PC-9 (cell line): ENCODE measurements at regions not wholly inside any gene's neighbourhood (a gene's known extent, or its start where the extent isn't known, plus 50 kb on each side); places are given as distances from the start of the nearest gene placed in this dataset.

Source experiments
- BruUV-seq: library from RNA; stranded (reverse); fragments of 400-500 nt; replicated peaks from 2 replicates; lab custom pipeline; 2021; lab: Mats Ljungman, UMichigan
- CTCF ChIA-PET: fragments of 300-600 bp; sonication (Branson Sonifier 250); formaldehyde crosslinking; loops from one replicate; lab custom pipeline; 2022; ENCODE audit warnings: antibody characterized with exemption; lab: Charles Lee
- POLR2A ChIA-PET: fragments of 300-600 bp; sonication (Branson Sonifier 250); formaldehyde crosslinking; loops from one replicate; lab custom pipeline; 2022; ENCODE audit warnings: antibody characterized with exemption; ENCODE audit not compliant: unreplicated experiment; lab: Charles Lee
- DNase-seq, 2 experiments: peaks; one replicate each; pipeline versions ENCODE4 v3.0.0 to v3.0.0-alpha.2; 2015 to 2022; ENCODE audit warnings: mixed read lengths in 1 of 2
- H2AFZ ChIP-seq: fragments of 200-600 bp; sonication (generic); 2 replicates; pipeline ENCODE4 v1.8.1; 2017; ENCODE audit warnings: antibody characterized with exemption
- H3F3A ChIP-seq: fragments of 200-600 bp; sonication (generic); 2 replicates; pipeline ENCODE4 v1.8.1; 2017; ENCODE audit warnings: antibody characterized with exemption, mild to moderate bottlenecking, low read depth; ENCODE audit not compliant: insufficient read depth
- H3K27ac ChIP-seq: fragments of 200-600 bp; sonication (generic); 2 replicates; pipeline ENCODE4 v1.6.1; 2016; ENCODE audit warnings: mixed run types
- H3K27me3 ChIP-seq: fragments of 200-600 bp; sonication (generic); 2 replicates; pipeline ENCODE4 v1.6.1; 2016; ENCODE audit warnings: low read depth, mixed run types; ENCODE audit not compliant: insufficient read depth
- H3K36me3 ChIP-seq: fragments of 200-600 bp; sonication (generic); 2 replicates; pipeline ENCODE4 v1.6.1; 2016; ENCODE audit warnings: low read depth, mixed run types
- H3K4me1 ChIP-seq: fragments of 200-600 bp; sonication (generic); replicated peaks from 2 replicates; pipeline ENCODE4 v1.6.1; 2016; ENCODE audit warnings: mixed run types; ENCODE audit not compliant: insufficient read depth
- H3K4me2 ChIP-seq: fragments of 200-600 bp; sonication (generic); 2 replicates; pipeline ENCODE4 v1.6.1; 2017; ENCODE audit warnings: mixed run types
- H3K4me3 ChIP-seq: fragments of 200-600 bp; sonication (generic); 2 replicates; pipeline ENCODE4 v1.6.1; 2016; ENCODE audit warnings: mixed run types
- H3K79me2 ChIP-seq: fragments of 200-600 bp; sonication (generic); 2 replicates; pipeline ENCODE4 v1.6.1; 2017; ENCODE audit warnings: low read depth, mixed run types
- H3K9me2 ChIP-seq: fragments of 200-600 bp; sonication (generic); 2 replicates; pipeline ENCODE4 v1.8.1; 2017; ENCODE audit warnings: mild to moderate bottlenecking; ENCODE audit not compliant: insufficient read depth
- H3K9me3 ChIP-seq: fragments of 200-600 bp; sonication (generic); 2 replicates; pipeline ENCODE4 v1.8.1; 2016; ENCODE audit warnings: low read depth; ENCODE audit not compliant: insufficient read depth
- H4K20me1 ChIP-seq: fragments of 200-600 bp; sonication (generic); 2 replicates; pipeline ENCODE4 v1.8.1; 2017; ENCODE audit not compliant: insufficient read depth
- CTCF ChIP-seq: fragments of 200-600 bp; sonication (generic); conservative IDR thresholded peaks from 2 replicates; pipeline ENCODE4 v1.6.1; 2017; ENCODE audit warnings: mixed run types, antibody characterized with exemption, mild to moderate bottlenecking, moderate library complexity
- EZH2 ChIP-seq: fragments of 200-600 bp; sonication (generic); IDR thresholded peaks from 2 replicates; pipeline ENCODE4 v1.8.0; 2017; ENCODE audit warnings: antibody characterized with exemption, low read depth
- intact Hi-C: fragments of 100-400 bp; cut with micrococcal nuclease; formaldehyde crosslinking; loops from one replicate; pipeline ENCODE4 v1.10.0; 2022; ENCODE audit not compliant: unreplicated experiment

GRCh38 chr7:114364151-114364550 is 50.5 kb upstream of the FOXP2 start:
- Histone ChIP-seq H3K9me2 (no peaks in the 10 kb centered on the region), H3K27me3 (no peaks in the 10 kb centered on the region), H2AFZ (no peak overlapping the region), H3K9me3 (no peaks in the 10 kb centered on the region), H3F3A (no peaks in the 10 kb centered on the region), H3K36me3 (no peaks in the 10 kb centered on the region), H3K4me2 (no peak overlapping the region), H3K27ac (no peak overlapping the region), H3K79me2 (no peaks in the 10 kb centered on the region), H3K4me3 (no peak overlapping the region), H3K4me1 (no peaks in the 10 kb centered on the region), H4K20me1 (no peaks in the 10 kb centered on the region)
- ChIA-PET POLR2A (no interaction called here), CTCF (no interaction called here)
- intact Hi-C loops = no loop called here
- BruUV-seq = no TSS peak
- TF ChIP-seq CTCF = no peak
- TF ChIP-seq EZH2 = no peak
- DNase-seq = no peak

GRCh38 chr7:114363292-114363691 is 51.3 kb upstream of the FOXP2 start:
- no peaks in the 10 kb centered on the region for H3K79me2 ChIP-seq
- POLR2A ChIA-PET = no interaction called here
- TF ChIP-seq EZH2 = no peak
- intact Hi-C loops = no loop called here
- H3K4me3 ChIP-seq = no peak overlapping the region
- H3K4me2 ChIP-seq = no peak overlapping the region
- no peak overlapping the region for H2AFZ ChIP-seq
- H3K9me2 ChIP-seq = no peaks in the 10 kb centered on the region
- H3K4me1 ChIP-seq = no peaks in the 10 kb centered on the region
- CTCF ChIA-PET = no interaction called here
- H3K9me3 ChIP-seq = no peaks in the 10 kb centered on the region
- H3F3A ChIP-seq = no peaks in the 10 kb centered on the region
- H3K36me3 ChIP-seq = no peaks in the 10 kb centered on the region
- DNase-seq = no peak
- no peaks in the 10 kb centered on the region for H3K27me3 ChIP-seq
- no peaks in the 10 kb centered on the region for H4K20me1 ChIP-seq
- H3K27ac ChIP-seq = no peak overlapping the region
- BruUV-seq = no TSS peak

GRCh38 chr7:114358911-114359310 is 55.7 kb upstream of the FOXP2 start:
- Histone ChIP-seq H3K36me3 (no peaks in the 10 kb centered on the region), H3K4me1 (no peaks in the 10 kb centered on the region), H3K27ac (no peak overlapping the region), H3K4me3 (no peak overlapping the region), H3K9me2 (no peaks in the 10 kb centered on the region), H2AFZ (no peak overlapping the region), H4K20me1 (no peaks in the 10 kb centered on the region), H3K27me3 (no peaks in the 10 kb centered on the region), H3K79me2 (no peaks in the 10 kb centered on the region), H3F3A (no peaks in the 10 kb centered on the region), H3K4me2 (no peak overlapping the region), H3K9me3 (no peaks in the 10 kb centered on the region)
- intact Hi-C loops = no loop called here
- TF ChIP-seq EZH2 = no peak
- TF ChIP-seq CTCF = no peak
- BruUV-seq = no TSS peak
- no peak for DNase-seq
- POLR2A ChIA-PET = no interaction called here
- CTCF ChIA-PET = no interaction called here

- Histone ChIP-seq H3K36me3 (no peaks in the 10 kb centered on the region), H3K9me3 (no peaks in the 10 kb centered on the region), H3K4me3 (no peak overlapping the region), H3F3A (no peaks in the 10 kb centered on the region), H3K79me2 (no peaks in the 10 kb centered on the region), H3K27ac (no peak overlapping the region), H3K9me2 (no peaks in the 10 kb centered on the region), H2AFZ (no peak overlapping the region), H4K20me1 (no peaks in the 10 kb centered on the region), H3K4me1 (no peaks in the 10 kb centered on the region), H3K27me3 (no peaks in the 10 kb centered on the region), H3K4me2 (no peak overlapping the region)
- CTCF ChIA-PET = no interaction called here
- TF ChIP-seq CTCF = no peak
- no peak for TF ChIP-seq EZH2
- DNase-seq = no peak
- BruUV-seq = no TSS peak
- intact Hi-C loops = no loop called here
- POLR2A ChIA-PET = no interaction called here
Measured at GRCh38 chr7:114356133-114356532, 58.5 kb upstream of the FOXP2 start.
